ENCODE measurements at regions not wholly inside any gene's neighbourhood (a gene's known extent, or its start where the extent isn't known, plus 50 kb on each side); places are given as distances from the start of the nearest gene placed in this dataset.
"Not testable (repeated sequence)": the region's sequence is repeated elsewhere in the genome, so short reads cannot be mapped to it uniquely, and the experiment has no call there.

GRCh38 chr15:92803536-92803851 lies 96.6 kb upstream of the CHD2 start:
- FAIRE-seq: no peak
- no peak for DNase-seq (ENCODE audit: low spot score in 2 of 2)

GRCh38 chr15:92803852-92804609 lies 96.1 kb upstream of the CHD2 start:
- DNase-seq (ENCODE audit: low spot score in 2 of 2): peak in 1 of 2 donors; percentile 22

GRCh38 chr15:92804610-92804936 lies 95.6 kb upstream of the CHD2 start:
- not testable (repeated sequence) for FAIRE-seq; DNase-seq (ENCODE audit: low spot score in 2 of 2)

More at GRCh38 chr15:92803852-92804609, 96.1 kb upstream of the CHD2 start:
- FAIRE-seq: no peak

GRCh38 chr15:92805080-92805690 lies 94.9 kb upstream of the CHD2 start:
- FAIRE-seq (no peak), DNase-seq (ENCODE audit: low spot score in 2 of 2) (no peak)

GRCh38 chr15:92806171-92806570 lies 94.0 kb upstream of the CHD2 start:
- not testable (repeated sequence) for FAIRE-seq; DNase-seq (ENCODE audit: low spot score in 2 of 2)

- no peak for FAIRE-seq
- DNase-seq (ENCODE audit: low spot score in 2 of 2): no peak
Observed at GRCh38 chr15:92806763-92807162, 93.4 kb upstream of the CHD2 start.

GRCh38 chr15:92807971-92808571 lies 92.1 kb upstream of the CHD2 start:
- FAIRE-seq (no peak), DNase-seq (ENCODE audit: low spot score in 2 of 2) (no peak)

GRCh38 chr15:92808598-92809063 lies 91.5 kb upstream of the CHD2 start:
- no peak for FAIRE-seq
- peak in 1 of 2 donors; percentile 69 for DNase-seq (ENCODE audit: low spot score in 2 of 2)

- FAIRE-seq (no peak), DNase-seq (ENCODE audit: low spot score in 2 of 2) (peak; percentile 96 to 97)
Observed at GRCh38 chr15:92809064-92809879, 90.9 kb upstream of the CHD2 start.

GRCh38 chr15:92809880-92810361 lies 90.2 kb upstream of the CHD2 start:
- DNase-seq (ENCODE audit: low spot score in 2 of 2) (no peak), FAIRE-seq (no peak)

- DNase-seq (ENCODE audit: low spot score in 2 of 2): no peak
- no peak for FAIRE-seq
Observed at GRCh38 chr15:92810418-92811138, 89.5 kb upstream of the CHD2 start.

GRCh38 chr15:92811148-92811913 lies 88.8 kb upstream of the CHD2 start:
- FAIRE-seq: no peak
- DNase-seq (ENCODE audit: low spot score in 2 of 2): no peak

GRCh38 chr15:92812271-92812670 lies 87.9 kb upstream of the CHD2 start:
- no peak for DNase-seq (ENCODE audit: low spot score in 2 of 2)
- FAIRE-seq: no peak

- DNase-seq (ENCODE audit: low spot score in 2 of 2): no peak
- no peak for FAIRE-seq
Observed at GRCh38 chr15:92813485-92813884, 86.6 kb upstream of the CHD2 start.

GRCh38 chr15:92817339-92817886 lies 82.7 kb upstream of the CHD2 start:
- DNase-seq (ENCODE audit: low spot score in 2 of 2) (no peak), FAIRE-seq (no peak)

- FAIRE-seq (no peak), DNase-seq (ENCODE audit: low spot score in 2 of 2) (no peak)
Observed at GRCh38 chr15:92818651-92819277, 81.4 kb upstream of the CHD2 start.

GRCh38 chr15:92819278-92820235 lies 80.6 kb upstream of the CHD2 start:
- DNase-seq (ENCODE audit: low spot score in 2 of 2): no peak
- no peak for FAIRE-seq

Data from frontal cortex (tissue), 3 donors.